ENCODE measurements at regions not wholly inside any gene's neighbourhood (a gene's known extent, or its start where the extent isn't known, plus 50 kb on each side); places are given as distances from the start of the nearest gene placed in this dataset.
A peak's percentile ranks its signal among the peaks of the same experiment; 100 is the strongest.

DNA sequence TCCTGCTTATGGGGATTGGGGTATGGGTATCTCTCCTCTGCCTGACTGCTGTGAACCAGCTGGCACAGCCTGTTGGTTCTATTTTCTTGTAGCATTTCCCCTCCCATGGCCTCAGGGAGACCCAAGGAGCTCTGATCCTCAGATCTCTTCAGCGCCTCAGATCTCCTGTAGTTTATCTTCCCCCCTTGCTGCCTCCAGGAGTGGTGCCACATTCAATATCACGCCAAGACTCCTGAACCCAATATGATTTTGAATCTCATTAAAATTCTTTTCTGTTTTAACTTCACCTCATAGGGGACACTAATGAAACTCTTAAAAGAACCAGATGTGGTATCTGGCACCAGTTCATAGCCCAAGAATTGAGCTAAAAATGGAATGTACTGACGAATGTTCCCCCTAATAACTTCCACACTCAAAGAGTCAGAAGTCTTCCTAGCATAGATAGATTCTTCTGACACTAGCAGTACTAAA, 59.6 kb upstream of the LIFR start:
- TF ChIP-seq, protein P1, sequence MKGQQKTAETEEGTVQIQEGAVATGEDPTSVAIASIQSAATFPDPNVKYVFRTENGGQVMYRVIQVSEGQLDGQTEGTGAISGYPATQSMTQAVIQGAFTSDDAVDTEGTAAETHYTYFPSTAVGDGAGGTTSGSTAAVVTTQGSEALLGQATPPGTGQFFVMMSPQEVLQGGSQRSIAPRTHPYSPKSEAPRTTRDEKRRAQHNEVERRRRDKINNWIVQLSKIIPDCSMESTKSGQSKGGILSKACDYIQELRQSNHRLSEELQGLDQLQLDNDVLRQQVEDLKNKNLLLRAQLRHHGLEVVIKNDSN (IDR thresholded peaks at IDR 0.05; ENCODE audit: borderline replicate concordance, low read depth): no peak
- TF ChIP-seq RCOR1 (IDR thresholded peaks at IDR 0.05; ENCODE audit: low read length): no peak
- TF ChIP-seq, protein P2, sequence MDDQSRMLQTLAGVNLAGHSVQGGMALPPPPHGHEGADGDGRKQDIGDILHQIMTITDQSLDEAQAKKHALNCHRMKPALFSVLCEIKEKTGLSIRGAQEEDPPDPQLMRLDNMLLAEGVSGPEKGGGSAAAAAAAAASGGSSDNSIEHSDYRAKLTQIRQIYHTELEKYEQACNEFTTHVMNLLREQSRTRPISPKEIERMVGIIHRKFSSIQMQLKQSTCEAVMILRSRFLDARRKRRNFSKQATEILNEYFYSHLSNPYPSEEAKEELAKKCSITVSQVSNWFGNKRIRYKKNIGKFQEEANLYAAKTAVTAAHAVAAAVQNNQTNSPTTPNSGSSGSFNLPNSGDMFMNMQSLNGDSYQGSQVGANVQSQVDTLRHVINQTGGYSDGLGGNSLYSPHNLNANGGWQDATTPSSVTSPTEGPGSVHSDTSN (IDR thresholded peaks at IDR 0.05): peak; percentile 41
- no peak for TF ChIP-seq POLR2AphosphoS5 (IDR thresholded peaks at IDR 0.05; ENCODE audit: low read depth, low read length)
- TF ChIP-seq, protein P3, sequence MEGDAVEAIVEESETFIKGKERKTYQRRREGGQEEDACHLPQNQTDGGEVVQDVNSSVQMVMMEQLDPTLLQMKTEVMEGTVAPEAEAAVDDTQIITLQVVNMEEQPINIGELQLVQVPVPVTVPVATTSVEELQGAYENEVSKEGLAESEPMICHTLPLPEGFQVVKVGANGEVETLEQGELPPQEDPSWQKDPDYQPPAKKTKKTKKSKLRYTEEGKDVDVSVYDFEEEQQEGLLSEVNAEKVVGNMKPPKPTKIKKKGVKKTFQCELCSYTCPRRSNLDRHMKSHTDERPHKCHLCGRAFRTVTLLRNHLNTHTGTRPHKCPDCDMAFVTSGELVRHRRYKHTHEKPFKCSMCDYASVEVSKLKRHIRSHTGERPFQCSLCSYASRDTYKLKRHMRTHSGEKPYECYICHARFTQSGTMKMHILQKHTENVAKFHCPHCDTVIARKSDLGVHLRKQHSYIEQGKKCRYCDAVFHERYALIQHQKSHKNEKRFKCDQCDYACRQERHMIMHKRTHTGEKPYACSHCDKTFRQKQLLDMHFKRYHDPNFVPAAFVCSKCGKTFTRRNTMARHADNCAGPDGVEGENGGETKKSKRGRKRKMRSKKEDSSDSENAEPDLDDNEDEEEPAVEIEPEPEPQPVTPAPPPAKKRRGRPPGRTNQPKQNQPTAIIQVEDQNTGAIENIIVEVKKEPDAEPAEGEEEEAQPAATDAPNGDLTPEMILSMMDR (IDR thresholded peaks at IDR 0.05): no peak
- no peak for TF ChIP-seq GABPA (IDR thresholded peaks at IDR 0.05; ENCODE audit: low read depth)
- TF ChIP-seq JUND (IDR thresholded peaks at IDR 0.05): no peak
- TF ChIP-seq EZH2phosphoT487 (IDR thresholded peaks at IDR 0.05; ENCODE audit: borderline replicate concordance, low read depth): no peak
- TF ChIP-seq, protein P4, sequence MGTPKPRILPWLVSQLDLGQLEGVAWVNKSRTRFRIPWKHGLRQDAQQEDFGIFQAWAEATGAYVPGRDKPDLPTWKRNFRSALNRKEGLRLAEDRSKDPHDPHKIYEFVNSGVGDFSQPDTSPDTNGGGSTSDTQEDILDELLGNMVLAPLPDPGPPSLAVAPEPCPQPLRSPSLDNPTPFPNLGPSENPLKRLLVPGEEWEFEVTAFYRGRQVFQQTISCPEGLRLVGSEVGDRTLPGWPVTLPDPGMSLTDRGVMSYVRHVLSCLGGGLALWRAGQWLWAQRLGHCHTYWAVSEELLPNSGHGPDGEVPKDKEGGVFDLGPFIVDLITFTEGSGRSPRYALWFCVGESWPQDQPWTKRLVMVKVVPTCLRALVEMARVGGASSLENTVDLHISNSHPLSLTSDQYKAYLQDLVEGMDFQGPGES (IDR thresholded peaks at IDR 0.05; ENCODE audit: low read depth, low read length): no peak
- TF ChIP-seq YY1 (IDR thresholded peaks at IDR 0.05; ENCODE audit: low read depth): no peak

Data from SK-N-SH (cell line).